ENCODE measurements at regions not wholly inside any gene's neighbourhood (a gene's known extent, or its start where the extent isn't known, plus 50 kb on each side); places are given as distances from the start of the nearest gene placed in this dataset.
A peak's percentile ranks its signal among the peaks of the same experiment; 100 is the strongest.

- Histone ChIP-seq H3K9ac (ENCODE audit: insufficient read depth in 1 of 2, low read depth in 2 of 2, low read length in 2 of 2) (no peak overlapping the region), H2AFZ (ENCODE audit: low read depth, low read length) (no peak overlapping the region), H3K36me3 (ENCODE audit: control insufficient read depth, insufficient read depth, low read length) (no peaks in the 10 kb centered on the region), H3K4me1 (replicated peaks in 1 of 2; ENCODE audit: control insufficient read depth in 2 of 2, insufficient read depth in 2 of 2, low read length in 2 of 2) (no peaks in the 10 kb centered on the region), H4K20me1 (replicated peaks; ENCODE audit: control insufficient read depth, insufficient read depth, low read length) (no peaks in the 10 kb centered on the region), H3K79me2 (ENCODE audit: control insufficient read depth, insufficient read depth, low read length) (no peaks in the 10 kb centered on the region), H3K27me3 (ENCODE audit: control insufficient read depth in 2 of 2, insufficient read depth in 2 of 2, low read length in 2 of 2) (no peaks in the 10 kb centered on the region), H3K9me3 (replicated peaks; ENCODE audit: control insufficient read depth, insufficient read depth, low read depth, low read length) (no peaks in the 10 kb centered on the region), H3K4me2 (ENCODE audit: insufficient read depth, low read length) (no peak overlapping the region), H3K27ac (ENCODE audit: extremely low read depth, low read depth, low read length) (no peak overlapping the region), H3K4me3 (no peak overlapping the region), H3K9me1 (ENCODE audit: control insufficient read depth, insufficient read depth, low read length) (no peaks in the 10 kb centered on the region)
- intact Hi-C loops (cut with micrococcal nuclease) = no loop called here
- ATAC-seq = peak; percentile 56
- in situ Hi-C loops (cut with MboI) = no loop called here
- CTCF ChIA-PET (ENCODE audit: low intra/inter-chr PET ratio) = no interaction called here
- DNase-seq (ENCODE audit: extremely low read depth in 1 of 4, low spot score in 3 of 4) = no peak
- WGBS (ENCODE audit: insufficient coverage, low coverage, missing lambda C conversion rate) = 0% methylated on average over 2 of the region's 2 CpGs
- POLR2A ChIA-PET = no interaction called here
- FAIRE-seq = no peak
- TSS peak; percentile 78 for BruUV-seq (replicated peaks)
- TF ChIP-seq POLR3A (IDR thresholded peaks at IDR 0.05; ENCODE audit: borderline replicate concordance, extremely low read depth, insufficient read depth, insufficient read length) = no peak
- no peak for TF ChIP-seq PRMT5 (CRISPR knock-in tag; IDR thresholded peaks at IDR 0.05)
- TF ChIP-seq ZNF436 (CRISPR knock-in tag; IDR thresholded peaks at IDR 0.05) = no peak
- TF ChIP-seq REST (IDR thresholded peaks at IDR 0.05; ENCODE audit: borderline replicate concordance) = no peak
- no peak for TF ChIP-seq REST (CRISPR knock-in tag; IDR thresholded peaks at IDR 0.05; ENCODE audit: low read depth)
- TF ChIP-seq ETS2 (tag; IDR thresholded peaks at IDR 0.05; ENCODE audit: borderline replicate concordance, poor library complexity, severe bottlenecking) = no peak
- peak; percentile 61; the same call in 1 of the 2 replicates for TF ChIP-seq ZBED1 (IDR thresholded peaks at IDR 0.05)
- TF ChIP-seq CEBPB (tag; IDR thresholded peaks at IDR 0.05) = no peak
- no peak for TF ChIP-seq ZNF280B (CRISPR knock-in tag; IDR thresholded peaks at IDR 0.05)
- no peak for TF ChIP-seq MAFG (tag; conservative IDR thresholded peaks at IDR 0.05)
- peak in 1 of 2 experiments; percentile 51; a peak in 1 of 4 replicates for TF ChIP-seq NONO (IDR thresholded peaks at IDR 0.05; ENCODE audit: low read depth in 2 of 2, low read length in 1 of 2)
- no peak for TF ChIP-seq SUPT5H (IDR thresholded peaks at IDR 0.05)
Observed at GRCh38 chr6:69609836-69610472, 186.9 kb downstream of the LMBRD1 start.
